ENCODE measurements at regions not wholly inside any gene's neighbourhood (a gene's known extent, or its start where the extent isn't known, plus 50 kb on each side); places are given as distances from the start of the nearest gene placed in this dataset.

GRCh38 chr7:63080831-63081230, 917.8 kb upstream of the ZNF722 start:
- TF ChIP-seq POLR2AphosphoS5 (IDR thresholded peaks at IDR 0.05; ENCODE audit: insufficient read depth, low read depth, low read length) (no peak), CTCF (IDR thresholded peaks at IDR 0.05; ENCODE audit: extremely low read depth in 1 of 2, insufficient read depth in 1 of 2, low read depth in 1 of 2, low read length in 2 of 2) (no peak), JUN (IDR thresholded peaks at IDR 0.05; ENCODE audit: borderline replicate concordance, insufficient read depth, insufficient read length, low read depth) (no peak), POLR2A (IDR thresholded peaks at IDR 0.05; ENCODE audit: low read depth, low read length) (no peak), EZH2 (IDR thresholded peaks at IDR 0.05; ENCODE audit: borderline replicate concordance, low read depth, low read length, severe bottlenecking) (no peak)

All from endothelial cell of umbilical vein (primary cell).